ENCODE measurements at regions not wholly inside any gene's neighbourhood (a gene's known extent, or its start where the extent isn't known, plus 50 kb on each side); places are given as distances from the start of the nearest gene placed in this dataset.

DNA sequence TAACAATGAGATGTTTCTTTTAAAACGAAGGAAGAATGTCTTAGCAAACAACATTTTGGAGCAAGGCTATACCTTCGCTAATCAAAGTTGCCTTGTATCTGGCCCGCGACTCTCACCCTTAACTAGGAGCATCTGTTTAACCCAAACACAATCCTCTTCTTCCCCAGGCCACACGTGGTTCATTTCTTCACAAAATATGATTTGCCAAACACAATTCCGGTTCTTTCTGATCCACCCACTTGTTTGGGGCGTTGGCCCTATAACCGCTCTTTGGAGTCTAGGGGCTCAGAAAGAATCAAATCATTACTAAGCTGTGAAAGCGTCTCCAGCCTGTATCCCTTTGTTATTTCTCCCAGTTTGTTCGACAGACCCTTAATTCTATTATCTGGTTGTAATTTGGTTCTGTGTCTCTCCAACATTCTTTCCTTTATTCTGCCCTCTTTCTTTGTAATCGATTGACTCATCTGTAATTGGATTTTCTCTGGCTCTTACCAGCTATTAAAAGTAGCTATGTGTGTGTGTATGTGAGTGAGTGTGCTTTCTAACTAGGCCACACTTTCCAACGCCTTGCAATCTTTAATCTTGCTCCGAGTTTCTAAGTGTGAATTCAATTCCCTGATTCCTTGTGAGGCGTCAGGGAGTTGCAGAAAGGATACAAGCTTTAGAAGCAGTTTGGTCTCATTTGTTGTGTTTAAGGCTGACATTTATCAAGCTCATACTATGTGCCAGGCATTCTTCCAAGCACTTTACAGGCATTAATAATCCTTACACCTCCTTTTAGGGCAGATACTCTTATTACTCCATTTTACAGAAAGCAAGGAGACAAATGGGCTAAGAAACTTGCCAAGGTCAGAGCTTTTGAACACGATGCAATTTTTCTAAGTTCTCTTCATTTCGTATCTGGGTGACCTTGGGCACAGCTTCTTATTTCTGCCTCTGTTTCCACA is 138.6 kb upstream of the CPEB2 start:
- TF ChIP-seq, protein P1, sequence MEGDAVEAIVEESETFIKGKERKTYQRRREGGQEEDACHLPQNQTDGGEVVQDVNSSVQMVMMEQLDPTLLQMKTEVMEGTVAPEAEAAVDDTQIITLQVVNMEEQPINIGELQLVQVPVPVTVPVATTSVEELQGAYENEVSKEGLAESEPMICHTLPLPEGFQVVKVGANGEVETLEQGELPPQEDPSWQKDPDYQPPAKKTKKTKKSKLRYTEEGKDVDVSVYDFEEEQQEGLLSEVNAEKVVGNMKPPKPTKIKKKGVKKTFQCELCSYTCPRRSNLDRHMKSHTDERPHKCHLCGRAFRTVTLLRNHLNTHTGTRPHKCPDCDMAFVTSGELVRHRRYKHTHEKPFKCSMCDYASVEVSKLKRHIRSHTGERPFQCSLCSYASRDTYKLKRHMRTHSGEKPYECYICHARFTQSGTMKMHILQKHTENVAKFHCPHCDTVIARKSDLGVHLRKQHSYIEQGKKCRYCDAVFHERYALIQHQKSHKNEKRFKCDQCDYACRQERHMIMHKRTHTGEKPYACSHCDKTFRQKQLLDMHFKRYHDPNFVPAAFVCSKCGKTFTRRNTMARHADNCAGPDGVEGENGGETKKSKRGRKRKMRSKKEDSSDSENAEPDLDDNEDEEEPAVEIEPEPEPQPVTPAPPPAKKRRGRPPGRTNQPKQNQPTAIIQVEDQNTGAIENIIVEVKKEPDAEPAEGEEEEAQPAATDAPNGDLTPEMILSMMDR (conservative IDR thresholded peaks at IDR 0.05): no peak
- no peak for TF ChIP-seq EZH2 (IDR thresholded peaks at IDR 0.05; ENCODE audit: low read depth)
